ENCODE measurements at regions not wholly inside any gene's neighbourhood (a gene's known extent, or its start where the extent isn't known, plus 50 kb on each side); places are given as distances from the start of the nearest gene placed in this dataset.

DNA sequence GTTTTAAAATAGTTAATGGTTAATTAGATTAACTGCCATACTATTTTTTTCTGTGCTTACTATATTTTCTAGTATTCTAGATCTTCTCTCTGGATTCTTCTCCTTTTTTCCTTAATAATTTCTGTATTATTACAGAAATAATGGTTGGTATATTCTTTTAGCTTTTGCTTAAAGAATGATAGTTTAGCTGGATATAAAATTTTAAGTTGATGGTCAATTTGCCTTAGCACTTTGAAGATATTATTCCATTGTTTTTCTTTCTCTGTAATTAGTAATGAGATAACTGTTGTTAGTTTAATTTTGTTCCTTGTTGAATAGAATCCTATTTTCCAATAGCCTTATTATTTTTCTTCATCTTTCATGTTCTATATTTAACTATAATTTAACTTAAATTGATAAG, 99.9 kb upstream of the NCAM1 start:
- no peak for DNase-seq (ENCODE audit: low read depth)

DNA sequence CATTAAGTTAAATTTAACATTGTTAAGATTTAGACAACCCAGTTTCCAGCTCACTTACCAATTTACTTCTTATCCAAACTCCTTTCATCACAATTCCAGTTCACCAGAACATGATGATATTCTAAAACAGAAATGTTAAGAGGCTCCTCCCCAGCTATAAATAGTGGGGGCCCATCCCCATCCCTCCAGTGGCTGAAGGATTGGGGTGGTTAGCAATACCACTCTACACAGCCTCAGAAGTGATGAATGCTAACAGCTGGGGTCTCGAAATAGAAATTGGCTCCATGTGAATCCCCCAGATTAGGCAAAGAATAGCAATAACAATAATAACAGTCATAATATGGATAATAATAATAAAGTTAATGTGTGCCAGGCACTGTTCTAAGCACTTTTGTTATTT, 97.9 kb upstream of the NCAM1 start:
- no peak for DNase-seq (ENCODE audit: low read depth)

- no peak for DNase-seq (ENCODE audit: low read depth)
Measured at GRCh38 chr11:112864672-112865071, 96.5 kb upstream of the NCAM1 start.

DNA sequence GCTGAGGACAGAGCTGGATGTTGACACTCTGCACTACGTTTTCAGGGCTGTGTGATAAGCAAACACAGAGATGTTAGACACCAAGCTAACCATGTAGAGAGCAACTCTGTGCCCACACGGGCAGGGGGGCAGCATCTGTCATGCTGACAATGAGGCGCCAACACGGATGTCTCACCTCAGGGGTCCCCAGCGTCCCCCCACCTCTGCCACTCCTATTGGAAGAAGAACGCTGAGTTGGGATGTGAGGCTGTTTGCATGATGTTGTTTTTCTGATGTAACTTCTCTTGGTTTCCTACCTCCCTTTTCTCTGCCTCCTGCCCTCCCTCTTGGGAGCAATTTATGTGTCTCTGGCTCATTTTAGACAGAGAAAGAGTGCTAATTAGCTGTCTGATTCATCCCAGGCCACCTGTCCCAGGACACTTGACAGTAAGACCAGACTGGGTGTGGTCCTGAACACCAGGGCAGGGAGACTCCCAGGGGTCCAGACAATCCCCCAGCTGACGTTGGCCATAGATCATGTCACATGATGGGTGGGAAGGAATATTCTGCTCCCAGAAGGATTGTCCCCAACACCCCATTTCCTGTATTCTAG, 89.2 kb upstream of the NCAM1 start:
- no peak for DNase-seq (ENCODE audit: low read depth)

GRCh38 chr11:112874980-112875379, 86.2 kb upstream of the NCAM1 start:
- no peak for DNase-seq (ENCODE audit: low read depth)

- DNase-seq (ENCODE audit: low read depth), result no peak
Measured at GRCh38 chr11:112877581-112877980, 83.6 kb upstream of the NCAM1 start.

- DNase-seq (ENCODE audit: low read depth), result no peak
Measured at GRCh38 chr11:112878033-112878601, 83.1 kb upstream of the NCAM1 start.

DNA sequence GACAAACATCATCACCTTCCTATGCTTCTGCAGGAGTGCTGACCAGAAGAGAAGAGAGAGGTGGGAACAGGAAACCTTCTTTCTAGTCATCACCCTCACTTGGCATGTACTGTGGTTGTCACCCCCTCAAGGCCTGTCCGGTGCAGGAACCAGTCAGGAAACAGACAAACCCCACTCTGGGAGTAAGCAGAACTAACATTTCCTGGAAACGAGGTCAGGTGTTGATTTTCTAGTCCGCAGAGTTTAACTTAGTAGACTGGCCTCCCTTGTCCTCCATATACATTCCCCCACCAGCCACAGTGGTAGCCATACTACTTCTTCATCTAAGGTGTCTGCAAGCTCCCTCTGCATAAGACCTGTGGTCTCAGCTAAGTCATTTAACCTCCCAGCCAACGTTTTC, 80.7 kb upstream of the NCAM1 start:
- DNase-seq (ENCODE audit: low read depth), result no peak

DNA sequence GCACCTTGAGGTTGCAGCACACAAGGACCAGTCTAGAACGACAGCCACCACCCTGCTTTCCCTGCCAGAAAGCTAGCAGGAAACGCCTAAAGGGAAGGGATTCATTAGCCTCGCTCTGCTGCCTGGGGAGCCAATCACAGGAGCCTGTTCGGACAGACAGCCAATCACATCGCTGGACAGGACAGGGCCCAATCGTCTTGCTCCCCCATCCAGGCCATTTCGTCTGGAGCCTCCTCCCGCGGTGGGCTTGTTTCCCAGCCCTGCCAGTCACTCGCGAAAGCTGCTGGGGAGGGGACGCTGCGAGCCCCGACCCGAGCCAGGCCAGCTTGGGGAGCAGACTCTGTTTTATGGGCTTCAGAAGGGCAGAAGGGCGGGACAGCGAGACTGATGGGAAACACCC, 79.8 kb upstream of the NCAM1 start:
- no peak for DNase-seq (ENCODE audit: low read depth)

DNA sequence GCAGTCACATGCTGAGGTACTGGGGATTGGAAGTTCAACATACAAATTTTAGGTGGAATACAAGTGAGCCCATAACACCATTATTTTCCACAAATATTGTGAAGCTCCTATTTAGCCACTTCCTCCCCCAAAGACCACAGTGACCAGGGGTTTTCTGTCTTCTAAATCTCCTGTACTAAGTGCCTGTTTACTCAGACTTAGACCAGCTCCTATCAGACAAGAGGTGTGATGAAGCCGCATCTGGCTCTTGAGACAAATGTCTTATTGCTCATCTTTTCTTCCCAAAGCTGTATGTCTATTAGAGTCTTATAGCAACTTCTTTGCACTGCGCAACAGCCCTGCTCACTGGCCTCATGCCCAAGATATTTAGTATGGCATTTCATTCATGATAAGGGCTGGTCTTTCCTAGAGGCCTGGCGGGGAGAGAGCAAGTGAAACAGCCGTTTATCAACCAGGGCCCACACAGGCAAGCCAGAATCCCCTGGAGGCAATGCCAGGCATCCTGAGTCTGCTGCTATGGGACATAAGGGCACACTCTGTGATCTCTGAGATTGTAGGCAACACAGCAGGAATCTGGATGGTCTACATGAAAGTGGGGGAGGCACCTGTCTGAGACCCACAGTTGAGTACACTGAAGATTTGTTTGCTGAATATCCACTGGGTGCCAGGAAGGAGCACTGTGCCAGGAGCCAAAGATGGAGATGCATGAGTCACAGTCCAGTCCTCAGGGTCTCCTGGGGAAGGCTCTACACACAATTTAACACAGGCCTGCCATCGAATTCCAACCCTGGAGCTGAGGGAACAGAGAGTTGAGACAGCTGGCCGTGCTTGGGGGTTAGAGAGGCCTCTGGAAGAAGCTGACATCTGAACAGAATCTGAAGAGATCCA, 78.5 kb upstream of the NCAM1 start:
- no peak for DNase-seq (ENCODE audit: low read depth)

GRCh38 chr11:112884012-112884767, 77.0 kb upstream of the NCAM1 start:
- no peak for DNase-seq (ENCODE audit: low read depth)

DNA sequence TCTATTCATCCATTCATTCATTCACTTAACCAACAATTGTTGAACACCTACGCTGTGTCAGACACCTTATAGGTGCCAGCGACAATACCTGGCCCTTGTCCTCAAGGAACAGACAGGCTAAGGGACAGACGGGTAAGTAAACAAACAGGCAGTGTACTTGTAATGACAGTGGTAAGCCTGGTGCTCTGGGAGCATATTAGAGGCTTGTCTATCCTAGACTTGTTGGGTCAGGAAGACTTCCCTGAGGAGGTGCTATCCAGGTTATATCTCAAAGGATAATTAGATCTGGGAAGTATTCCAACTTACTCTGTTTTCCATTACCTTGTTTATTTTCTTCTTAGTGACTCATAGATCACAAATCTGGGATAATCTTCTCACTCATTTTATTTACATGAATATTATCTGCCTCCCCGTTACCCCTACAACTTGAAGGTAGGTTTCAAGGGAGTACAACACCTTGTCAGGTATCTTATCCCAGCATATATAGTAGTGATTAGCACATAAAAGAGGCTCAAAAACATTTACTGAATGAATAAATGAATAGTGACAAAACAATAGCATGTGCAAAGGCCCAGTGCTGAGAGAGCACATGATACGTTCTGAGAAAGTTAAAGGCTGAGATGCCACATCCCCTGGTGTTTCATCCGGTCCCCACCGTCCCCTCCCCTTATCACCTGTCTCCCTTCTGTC, 75.3 kb upstream of the NCAM1 start:
- no peak for DNase-seq (ENCODE audit: low read depth)

DNA sequence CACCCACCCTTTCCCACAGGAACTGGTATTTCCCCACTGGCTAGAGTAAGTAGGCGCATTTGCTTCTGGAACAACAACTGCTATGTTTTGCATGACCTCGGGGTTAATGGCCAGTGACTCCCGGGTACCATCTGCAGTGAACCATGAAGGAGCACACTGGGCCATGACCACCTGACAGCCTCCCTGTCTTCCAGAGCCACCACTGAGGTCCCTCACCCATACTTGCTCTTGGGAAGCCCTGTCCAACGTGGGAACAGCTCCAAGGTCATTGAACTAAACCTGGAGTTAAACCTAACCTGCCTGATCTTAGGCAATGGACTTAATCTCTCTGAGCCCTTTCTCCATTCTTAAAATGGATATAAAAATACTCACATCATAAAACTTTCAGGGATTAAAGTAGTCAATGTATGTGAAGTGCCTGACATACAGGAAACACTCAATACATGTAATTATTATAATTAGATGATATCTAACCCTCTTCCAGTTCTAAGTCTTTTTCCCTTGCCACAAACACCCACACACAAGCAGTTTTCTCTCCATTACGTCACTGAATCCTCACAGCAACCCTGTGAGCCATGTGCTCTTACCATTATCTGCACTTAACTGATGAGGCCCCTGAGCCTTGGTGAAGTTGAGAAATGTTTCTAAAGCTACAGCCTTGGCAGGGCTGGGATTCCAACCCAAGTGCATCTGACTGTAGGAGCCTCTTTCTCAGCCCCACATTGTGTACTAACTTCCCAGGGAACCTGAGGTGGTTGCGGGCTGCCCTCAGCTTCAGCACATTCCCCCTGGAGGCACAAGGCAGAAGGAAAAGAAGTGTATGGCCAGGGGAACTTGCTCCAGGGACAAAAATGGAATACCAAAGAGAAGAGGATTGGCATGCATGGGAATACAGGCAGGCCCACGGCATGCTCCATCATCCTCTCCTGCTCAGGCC, 74.5 kb upstream of the NCAM1 start:
- DNase-seq (ENCODE audit: low read depth), result no peak

DNA sequence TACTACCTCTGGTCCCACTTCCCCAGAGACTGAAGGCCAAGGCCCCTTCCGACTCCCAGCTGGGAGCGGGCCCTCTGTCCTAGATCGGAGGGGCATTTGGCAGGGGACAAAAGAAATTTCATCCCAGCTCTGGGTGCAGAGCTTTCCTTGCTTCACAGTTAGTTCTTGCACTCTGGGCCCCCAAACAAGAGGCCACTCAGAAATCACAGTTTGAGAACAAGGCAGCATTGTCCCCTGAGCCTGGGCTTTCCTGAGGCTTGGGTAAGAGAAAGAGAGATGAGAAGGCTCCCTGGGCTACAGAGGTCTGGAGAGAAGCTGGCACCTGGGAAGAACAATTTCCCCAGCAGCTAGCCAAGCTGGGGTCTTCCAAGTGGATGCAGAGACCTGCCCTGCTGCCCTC, 71.8 kb upstream of the NCAM1 start:
- DNase-seq (ENCODE audit: low read depth), result no peak

DNA sequence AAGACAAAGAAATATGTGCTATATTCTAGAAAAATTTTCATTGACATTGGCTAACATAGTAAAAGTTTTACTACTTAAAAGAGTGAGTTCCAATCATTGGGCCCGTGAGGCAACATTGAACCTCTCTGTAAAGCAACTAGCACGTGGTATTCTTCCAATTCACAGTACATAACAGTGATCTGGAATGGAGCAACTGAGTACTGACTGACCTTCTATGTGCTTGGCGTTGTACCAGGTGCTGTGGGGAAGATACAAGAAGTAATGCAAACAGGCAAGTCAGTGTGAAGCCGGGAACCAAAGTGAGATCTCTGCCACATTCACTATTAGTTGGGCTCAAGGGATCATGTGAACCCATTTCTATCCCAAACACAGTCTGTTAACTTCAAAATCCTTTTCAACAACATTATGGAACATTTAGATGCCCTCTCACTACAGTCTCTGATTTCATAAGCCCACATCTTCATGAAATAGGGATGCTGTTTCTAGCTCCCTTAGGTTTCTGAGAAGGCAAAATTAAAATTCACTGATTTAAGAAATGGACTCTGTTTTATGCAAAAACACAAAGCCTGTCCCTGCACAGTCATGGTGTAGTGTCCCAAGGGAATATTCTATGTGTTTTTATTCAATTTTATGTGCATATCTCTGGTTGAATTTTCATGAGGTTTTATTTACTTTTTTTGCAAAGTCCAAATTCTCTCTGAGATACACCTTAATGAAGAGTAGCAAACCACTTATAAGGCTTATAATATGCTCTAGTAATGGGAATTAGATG, 61.8 kb upstream of the NCAM1 start:
- DNase-seq (ENCODE audit: low read depth), result no peak

GRCh38 chr11:112901924-112902323, 59.3 kb upstream of the NCAM1 start:
- DNase-seq (ENCODE audit: low read depth), result no peak

DNA sequence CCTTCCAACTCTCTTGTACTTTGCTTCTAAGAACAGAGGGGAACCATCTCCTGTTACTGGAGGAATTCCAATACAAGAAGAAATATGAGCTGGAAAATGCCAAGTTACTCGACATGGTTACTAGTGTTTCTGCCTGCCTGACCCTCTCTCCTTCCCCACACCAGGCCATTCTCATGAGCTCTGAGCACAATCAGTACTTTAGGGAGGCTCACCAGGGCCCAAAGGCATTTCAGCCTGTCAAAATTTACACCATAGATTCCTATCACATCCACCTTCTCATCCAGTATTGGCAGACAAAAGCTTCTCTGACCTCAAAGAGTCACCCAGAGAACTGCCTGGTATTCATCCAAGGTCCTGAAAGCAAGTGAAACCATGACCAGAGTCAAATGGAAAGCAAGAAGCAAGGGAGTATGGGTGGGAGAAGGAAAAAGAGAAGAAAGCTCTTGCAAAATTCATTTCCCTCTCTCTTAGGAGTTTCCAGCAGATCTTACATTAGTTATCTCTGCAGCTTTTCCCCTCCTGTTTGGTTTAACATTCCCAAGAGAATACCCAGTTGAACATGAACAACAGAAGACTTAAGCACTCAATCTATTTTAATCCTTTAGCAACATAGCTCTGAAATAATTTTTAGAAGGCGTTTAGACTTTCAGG, 58.7 kb upstream of the NCAM1 start:
- DNase-seq (ENCODE audit: low read depth), result no peak

DNA sequence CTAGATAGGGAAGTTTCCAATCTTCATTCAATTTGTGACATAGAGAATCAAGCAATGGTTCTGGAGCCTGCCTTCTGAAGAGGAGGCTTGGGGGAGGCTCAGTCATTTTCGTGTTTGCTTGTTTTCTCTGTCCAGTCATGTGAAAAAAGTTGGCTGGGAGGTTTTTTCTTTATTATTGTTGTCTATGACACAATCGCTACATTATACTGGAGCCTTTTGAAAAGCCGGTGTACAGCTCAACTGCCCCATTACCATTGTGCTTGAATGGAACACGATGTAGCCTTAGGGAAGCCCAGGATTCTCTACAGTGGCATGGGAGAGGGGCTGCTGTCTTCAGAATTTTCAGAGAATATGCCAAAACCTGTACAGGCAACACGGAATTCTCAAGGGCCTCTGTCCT, 57.9 kb upstream of the NCAM1 start:
- no peak for DNase-seq (ENCODE audit: low read depth)

DNA sequence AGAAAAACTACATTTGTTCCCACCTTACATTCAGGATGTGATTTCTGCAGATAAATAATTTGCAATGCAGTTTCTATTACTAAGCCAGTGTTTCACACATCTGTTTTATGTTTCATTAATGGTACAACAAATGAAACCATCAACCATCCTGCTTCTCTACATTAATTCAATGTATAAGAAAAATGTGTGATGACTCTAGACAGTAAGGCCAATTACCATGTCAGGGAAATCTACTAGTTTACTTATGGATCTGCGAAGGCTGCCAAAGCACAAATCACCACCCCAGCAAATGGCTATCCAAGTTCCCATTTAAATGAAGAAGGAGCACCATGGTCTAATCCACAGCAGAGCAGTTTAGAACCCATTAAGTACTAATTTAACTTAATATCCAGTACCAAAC, 50.1 kb upstream of the NCAM1 start:
- no peak for DNase-seq (ENCODE audit: low read depth)
